ENCODE measurements at regions not wholly inside any gene's neighbourhood (a gene's known extent, or its start where the extent isn't known, plus 50 kb on each side); places are given as distances from the start of the nearest gene placed in this dataset.

GRCh38 chr4:58935332-58935731, 1825.1 kb upstream of the IGFBP7 start:
- in situ Hi-C loops (cut with HindIII; ENCODE audit: low pct_ligation_motif_present, low pct_unique_long_range_greater_than_20kb, low sequenced_read_pairs), result no loop called here
- DNase-seq, result no peak

- DNase-seq, result no peak
- in situ Hi-C loops (cut with HindIII; ENCODE audit: low pct_ligation_motif_present, low pct_unique_long_range_greater_than_20kb, low sequenced_read_pairs), result no loop called here
These were observed 1826.3 kb upstream of the IGFBP7 start for GRCh38 chr4:58936436-58936835.

DNA sequence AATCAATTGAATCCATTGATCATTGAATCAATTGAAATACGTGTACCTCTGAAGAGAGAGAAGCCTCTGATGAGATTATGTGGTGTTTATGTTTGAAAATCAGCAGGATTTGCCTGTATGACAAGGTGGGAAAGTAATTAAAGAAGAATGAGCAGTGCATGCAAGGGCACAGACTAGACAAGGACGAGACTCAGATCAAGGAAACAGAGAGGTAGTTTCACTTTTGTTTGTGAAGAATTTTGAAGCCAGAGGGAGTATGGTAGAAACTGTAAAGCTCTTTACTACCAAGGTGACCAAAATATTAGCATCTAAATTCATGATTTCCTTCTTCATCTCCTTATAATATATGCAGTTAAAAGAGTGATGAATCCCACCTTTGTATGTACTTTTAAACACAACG, 1830.0 kb upstream of the IGFBP7 start:
- peak; percentile 30 for DNase-seq
- in situ Hi-C loops (cut with HindIII; ENCODE audit: low pct_ligation_motif_present, low pct_unique_long_range_greater_than_20kb, low sequenced_read_pairs), result no loop called here

- no peak for DNase-seq
- in situ Hi-C loops (cut with HindIII; ENCODE audit: low pct_ligation_motif_present, low pct_unique_long_range_greater_than_20kb, low sequenced_read_pairs), result no loop called here
These were observed 1831.1 kb upstream of the IGFBP7 start for GRCh38 chr4:58941286-58941685.

DNA sequence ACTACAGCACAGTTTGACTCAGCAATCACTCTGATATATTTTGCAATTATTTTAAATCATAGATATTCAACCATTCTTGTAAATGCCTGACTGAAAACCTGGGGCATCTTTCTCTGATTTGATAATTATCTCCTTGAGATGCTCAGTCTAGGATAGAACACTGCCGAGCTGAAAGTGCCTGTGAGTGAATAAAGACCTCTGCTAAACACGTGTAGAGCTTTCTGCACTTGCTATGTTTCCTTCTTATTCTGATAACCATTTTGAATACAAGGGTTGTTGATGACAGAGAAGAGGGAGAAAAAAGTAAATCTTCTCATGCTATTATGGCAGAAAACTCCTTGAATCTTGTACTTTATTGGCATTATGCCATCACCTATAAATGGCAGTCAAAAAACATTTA, 1843.4 kb upstream of the IGFBP7 start:
- in situ Hi-C loops (cut with HindIII; ENCODE audit: low pct_ligation_motif_present, low pct_unique_long_range_greater_than_20kb, low sequenced_read_pairs), result no loop called here
- no peak for DNase-seq

- in situ Hi-C loops (cut with HindIII; ENCODE audit: low pct_ligation_motif_present, low pct_unique_long_range_greater_than_20kb, low sequenced_read_pairs), result no loop called here
These were observed 1847.5 kb upstream of the IGFBP7 start for GRCh38 chr4:58957711-58958110.

GRCh38 chr4:58961283-58961682, 1851.1 kb upstream of the IGFBP7 start:
- DNase-seq, result no peak
- in situ Hi-C loops (cut with HindIII; ENCODE audit: low pct_ligation_motif_present, low pct_unique_long_range_greater_than_20kb, low sequenced_read_pairs), result no loop called here

More at GRCh38 chr4:58957711-58958110, 1847.5 kb upstream of the IGFBP7 start:
- DNase-seq, result no peak

DNA sequence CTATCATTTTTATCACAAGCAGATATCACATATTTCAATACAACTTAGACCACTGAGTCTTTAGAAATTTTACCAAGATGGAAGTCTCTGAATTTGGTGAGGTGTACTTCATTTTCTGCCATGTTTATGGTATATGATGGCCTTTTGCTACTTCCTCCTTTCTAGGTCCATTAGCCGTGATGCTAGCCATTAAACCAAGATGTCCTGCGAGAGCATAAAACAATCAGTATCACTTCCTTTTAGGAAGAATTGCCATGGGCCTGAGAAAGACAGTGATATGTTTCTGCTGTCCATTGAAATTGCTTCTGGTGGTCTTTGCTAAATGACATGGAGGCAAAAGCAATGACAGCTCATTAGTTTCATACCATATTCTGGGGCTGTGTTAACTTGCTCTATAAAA, 1851.7 kb upstream of the IGFBP7 start:
- in situ Hi-C loops (cut with HindIII; ENCODE audit: low pct_ligation_motif_present, low pct_unique_long_range_greater_than_20kb, low sequenced_read_pairs), result no loop called here
- no peak for DNase-seq

- no peak for DNase-seq
- in situ Hi-C loops (cut with HindIII; ENCODE audit: low pct_ligation_motif_present, low pct_unique_long_range_greater_than_20kb, low sequenced_read_pairs), result no loop called here
These were observed 1852.2 kb upstream of the IGFBP7 start for GRCh38 chr4:58962424-58962823.

DNA sequence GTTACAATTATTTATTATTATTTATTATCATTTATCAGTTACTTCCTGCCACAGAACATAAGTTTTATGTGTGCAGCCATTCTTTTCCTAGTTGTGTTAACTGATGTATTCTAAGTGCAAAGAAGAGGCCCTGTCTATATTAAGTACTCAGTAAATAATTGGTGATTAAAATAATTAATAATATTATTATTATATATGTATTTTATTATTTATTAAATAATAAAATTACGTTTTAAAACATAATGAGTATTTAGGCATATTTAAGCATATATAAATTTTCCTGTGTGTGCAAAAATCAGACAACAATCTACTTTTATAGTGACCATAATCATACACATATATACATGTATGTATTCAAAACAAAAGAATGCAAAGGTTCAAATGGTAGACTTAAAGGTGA, 1871.6 kb upstream of the IGFBP7 start:
- in situ Hi-C loops (cut with HindIII; ENCODE audit: low pct_ligation_motif_present, low pct_unique_long_range_greater_than_20kb, low sequenced_read_pairs), result no loop called here
- no peak for DNase-seq

DNA sequence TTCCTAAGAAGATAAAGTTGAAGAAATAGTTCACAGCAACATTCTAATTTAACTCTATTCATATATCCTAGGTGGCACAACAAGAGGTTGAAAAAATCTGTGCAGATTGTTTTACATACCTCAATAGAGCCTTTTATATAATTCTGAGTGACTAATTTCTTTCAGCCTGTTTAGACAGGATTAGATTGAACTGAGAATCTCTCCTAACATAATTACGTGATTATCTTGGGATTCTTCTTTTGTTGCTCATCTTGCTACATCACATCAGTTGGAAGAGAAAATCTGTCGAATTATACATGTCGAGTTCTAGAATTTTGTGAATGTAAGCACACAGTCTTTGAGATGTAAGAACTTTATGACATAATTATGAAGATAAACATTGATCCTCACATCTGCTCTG, 1873.7 kb upstream of the IGFBP7 start:
- no peak for DNase-seq
- in situ Hi-C loops (cut with HindIII; ENCODE audit: low pct_ligation_motif_present, low pct_unique_long_range_greater_than_20kb, low sequenced_read_pairs), result no loop called here

- in situ Hi-C loops (cut with HindIII; ENCODE audit: low pct_ligation_motif_present, low pct_unique_long_range_greater_than_20kb, low sequenced_read_pairs), result no loop called here
- DNase-seq, result no peak
These were observed 1892.0 kb upstream of the IGFBP7 start for GRCh38 chr4:59002148-59002547.

GRCh38 chr4:59024257-59024656, 1914.1 kb upstream of the IGFBP7 start:
- in situ Hi-C loops (cut with HindIII; ENCODE audit: low pct_ligation_motif_present, low pct_unique_long_range_greater_than_20kb, low sequenced_read_pairs), result no loop called here
- DNase-seq, result no peak

DNA sequence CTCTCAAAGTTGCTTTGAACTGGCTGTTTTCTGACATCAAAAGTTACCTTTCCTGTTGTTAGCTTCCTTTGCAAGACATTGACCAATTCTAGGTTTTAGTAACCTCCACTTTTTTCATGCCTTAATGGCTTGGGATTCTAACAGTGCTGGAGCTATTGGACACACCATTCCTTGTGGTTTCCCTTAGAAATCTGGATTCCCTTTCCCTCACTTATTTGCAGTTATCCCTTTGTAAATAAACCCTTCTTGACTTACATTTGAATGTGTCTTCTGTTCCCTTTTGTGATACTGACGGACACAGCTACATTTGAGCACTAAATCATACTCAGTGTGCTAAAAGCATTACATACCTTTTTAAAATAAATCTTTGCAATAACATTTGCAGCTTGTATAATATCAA, 1927.6 kb upstream of the IGFBP7 start:
- DNase-seq, result no peak
- in situ Hi-C loops (cut with HindIII; ENCODE audit: low pct_ligation_motif_present, low pct_unique_long_range_greater_than_20kb, low sequenced_read_pairs), result no loop called here

DNA sequence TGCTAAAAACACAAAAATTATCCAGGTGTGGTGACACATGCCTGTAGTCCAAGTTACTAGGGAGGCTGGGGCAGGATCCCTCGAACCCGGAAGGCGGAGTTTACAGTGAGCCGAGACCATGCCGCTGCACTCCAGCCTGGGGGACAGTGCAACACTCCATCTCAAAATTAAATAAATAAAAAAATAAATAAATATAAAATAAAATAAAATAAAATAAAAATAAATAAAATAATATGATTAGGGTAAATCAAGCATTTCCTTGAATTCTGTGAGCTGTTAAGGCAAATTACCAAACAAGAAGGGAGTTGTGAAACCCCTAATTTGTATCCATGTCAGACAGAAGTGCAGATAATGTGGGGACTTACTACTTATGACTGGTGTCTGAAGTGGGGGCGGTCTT, 1928.9 kb upstream of the IGFBP7 start:
- in situ Hi-C loops (cut with HindIII; ENCODE audit: low pct_ligation_motif_present, low pct_unique_long_range_greater_than_20kb, low sequenced_read_pairs), result no loop called here
- DNase-seq, result no peak

DNA sequence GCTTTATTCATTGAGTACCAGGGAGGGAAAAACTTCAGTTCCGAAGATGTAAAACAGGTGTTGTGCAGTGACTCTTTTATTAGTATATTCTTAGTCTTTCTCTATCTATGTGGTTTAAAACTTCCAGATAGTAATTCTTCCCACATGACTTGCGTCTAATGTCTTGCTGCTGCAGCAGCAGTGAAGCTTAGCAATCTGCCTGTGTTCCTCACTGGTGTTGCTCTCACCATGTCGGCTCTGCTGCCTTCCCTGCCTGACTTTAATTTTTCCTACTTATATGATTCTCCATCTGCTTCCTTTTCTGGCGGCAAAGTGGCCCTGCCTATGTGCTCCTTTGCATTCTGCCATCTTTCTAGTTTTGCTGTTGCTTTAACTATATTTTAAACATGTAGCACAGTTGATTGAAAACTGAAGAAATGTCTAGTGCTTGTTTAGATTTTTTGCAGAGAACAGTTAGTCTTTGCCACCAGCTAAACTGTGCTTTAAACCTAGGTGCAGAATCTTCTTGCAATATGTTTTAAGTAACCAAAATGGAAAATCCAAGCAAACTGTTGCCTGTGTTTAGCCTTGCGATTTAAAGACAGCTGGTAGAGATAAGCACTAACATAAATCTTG, 1934.2 kb upstream of the IGFBP7 start:
- in situ Hi-C loops (cut with HindIII; ENCODE audit: low pct_ligation_motif_present, low pct_unique_long_range_greater_than_20kb, low sequenced_read_pairs), result no loop called here
- DNase-seq, result no peak

DNA sequence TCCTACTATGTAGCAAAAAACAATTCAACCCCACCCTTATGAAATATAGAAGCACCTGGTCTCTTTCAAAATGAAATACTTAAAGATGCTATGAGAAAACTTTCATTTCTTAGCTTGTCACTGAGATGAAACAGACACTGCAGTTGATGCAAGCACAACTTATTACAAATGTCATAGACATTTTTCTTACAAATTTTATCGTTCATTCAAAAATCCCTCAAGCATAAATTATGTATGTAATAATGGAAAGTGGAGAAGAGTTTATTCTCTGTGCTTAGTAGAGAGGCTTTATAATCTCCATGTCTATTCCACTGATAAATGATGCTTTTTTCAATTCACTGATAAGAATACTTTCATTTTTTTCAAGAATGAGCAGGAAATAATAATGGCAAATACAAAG, 1943.9 kb upstream of the IGFBP7 start:
- DNase-seq, result no peak
- in situ Hi-C loops (cut with HindIII; ENCODE audit: low pct_ligation_motif_present, low pct_unique_long_range_greater_than_20kb, low sequenced_read_pairs), result no loop called here

DNA sequence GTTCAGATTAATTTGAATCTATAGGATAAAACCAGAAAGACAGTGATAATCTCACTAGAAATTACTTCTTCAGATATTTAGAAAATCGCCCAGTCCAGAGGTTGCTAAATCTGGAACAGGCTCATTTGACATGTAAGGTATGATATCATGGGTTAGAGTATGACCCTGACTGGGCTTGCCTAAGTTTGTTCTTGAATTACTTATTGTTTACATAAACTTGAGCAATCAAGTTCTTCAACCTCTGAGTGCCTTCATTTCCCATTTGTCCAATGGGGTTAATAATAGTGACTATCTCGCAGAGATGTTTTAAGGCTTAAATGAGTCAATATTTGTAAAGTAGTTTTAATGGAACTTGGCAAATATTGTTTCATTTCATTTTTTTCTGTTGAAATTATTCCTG, 1947.6 kb upstream of the IGFBP7 start:
- no peak for DNase-seq
- in situ Hi-C loops (cut with HindIII; ENCODE audit: low pct_ligation_motif_present, low pct_unique_long_range_greater_than_20kb, low sequenced_read_pairs), result no loop called here

- DNase-seq, result no peak
- in situ Hi-C loops (cut with HindIII; ENCODE audit: low pct_ligation_motif_present, low pct_unique_long_range_greater_than_20kb, low sequenced_read_pairs), result no loop called here
These were observed 1948.4 kb upstream of the IGFBP7 start for GRCh38 chr4:59058543-59058942.

DNA sequence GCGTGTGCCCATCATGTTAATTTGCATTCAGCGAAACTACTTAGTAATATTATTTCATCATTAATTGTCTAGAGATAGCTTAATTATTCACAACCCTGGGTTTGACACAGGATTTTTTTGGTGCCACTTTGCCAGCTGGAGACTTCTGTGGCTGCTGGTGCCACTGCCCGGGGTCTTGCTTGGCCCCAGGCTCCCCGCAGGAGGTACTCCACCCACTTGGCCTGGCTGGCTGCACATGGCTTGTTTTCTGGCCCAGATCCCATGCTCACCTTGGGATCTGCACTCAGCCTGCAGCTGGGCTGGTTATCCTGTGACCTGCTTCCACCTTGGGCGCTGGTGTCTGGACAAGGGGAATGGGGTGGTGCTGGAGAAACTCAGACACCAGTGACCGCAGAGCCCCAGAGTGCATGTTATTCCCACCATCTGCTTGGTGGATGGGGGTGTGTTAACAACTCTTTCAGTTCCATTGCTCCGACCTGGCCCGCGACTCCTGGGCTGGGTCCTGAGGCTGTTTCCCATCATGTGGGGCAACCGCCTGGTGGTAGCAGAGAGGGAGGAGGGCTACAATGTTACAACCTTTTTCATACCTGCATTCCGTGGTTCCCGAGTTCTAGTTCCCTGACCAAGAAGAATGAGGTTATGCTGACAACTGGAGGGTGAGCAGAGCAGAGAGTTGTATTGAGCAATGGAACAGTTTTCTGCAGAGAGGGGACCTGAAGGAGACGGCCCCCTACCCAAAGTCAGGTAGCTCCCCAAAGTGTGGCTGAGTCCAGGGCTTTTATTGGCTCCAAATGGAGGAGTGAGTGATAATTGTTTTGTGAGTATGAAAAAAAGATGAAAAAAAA, 1950.0 kb upstream of the IGFBP7 start:
- DNase-seq, result no peak
- in situ Hi-C loops (cut with HindIII; ENCODE audit: low pct_ligation_motif_present, low pct_unique_long_range_greater_than_20kb, low sequenced_read_pairs), result no loop called here

All from ACHN (cell line).